ENCODE measurements at regions not wholly inside any gene's neighbourhood (a gene's known extent, or its start where the extent isn't known, plus 50 kb on each side); places are given as distances from the start of the nearest gene placed in this dataset.

- no peak for DNase-seq
Measured at GRCh38 chr20:12395353-12395752, 477.7 kb downstream of the BTBD3 start.

DNA sequence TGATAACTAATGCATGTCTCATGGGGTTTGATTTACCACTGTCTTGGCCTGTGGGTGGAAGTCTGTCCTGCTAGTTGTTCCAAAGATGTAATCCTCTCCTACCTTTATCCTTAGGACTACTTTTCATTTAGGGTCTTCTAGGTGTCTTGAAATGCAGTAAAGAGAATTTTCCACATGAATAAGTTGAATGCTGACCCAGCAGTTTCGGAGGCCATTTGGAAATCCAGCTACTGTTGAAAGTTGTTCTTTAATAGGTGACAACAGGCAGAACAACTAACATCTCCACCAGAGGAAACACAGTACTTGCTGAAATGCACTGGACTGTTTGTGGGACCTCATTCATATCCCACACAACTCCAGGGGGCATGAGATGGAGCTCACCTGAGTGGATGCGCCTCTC is 478.1 kb downstream of the BTBD3 start:
- DNase-seq, result no peak

DNA sequence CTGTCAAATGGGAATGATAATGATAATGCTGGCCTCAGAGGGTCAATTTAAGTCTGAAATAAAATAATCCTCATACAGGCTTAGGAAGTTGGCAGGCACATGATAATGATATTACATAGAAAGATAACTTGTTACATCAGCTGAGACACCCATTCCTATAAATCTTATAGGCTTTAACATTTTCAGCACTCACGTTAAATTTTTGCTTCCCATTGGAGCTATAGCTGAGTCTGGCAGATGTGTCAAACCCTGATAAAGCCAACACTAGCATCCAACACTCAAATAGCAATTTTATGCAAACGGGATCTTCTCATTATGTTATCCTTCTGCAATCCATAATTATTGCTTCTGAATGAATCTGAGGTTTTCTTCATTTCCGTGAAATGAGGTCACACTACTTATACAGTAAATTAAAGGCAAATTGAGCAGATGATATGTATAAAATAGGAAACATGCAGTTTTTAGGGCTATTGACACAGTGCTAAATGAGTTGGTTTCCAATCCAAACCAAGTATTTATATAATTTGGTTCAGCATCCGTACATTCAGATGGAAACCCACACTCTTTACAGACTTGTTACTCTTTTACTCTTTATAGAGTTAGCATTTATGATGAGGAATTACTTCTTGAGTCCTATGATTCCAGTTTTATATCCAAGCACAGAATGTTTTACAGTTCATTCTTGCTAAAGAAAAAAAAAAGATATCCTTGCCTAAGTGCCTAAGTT is 481.6 kb downstream of the BTBD3 start:
- DNase-seq, result no peak

- DNase-seq, result no peak
Measured at GRCh38 chr20:12404941-12405340, 487.2 kb downstream of the BTBD3 start.

- no peak for DNase-seq
Measured at GRCh38 chr20:12406978-12407377, 489.3 kb downstream of the BTBD3 start.

DNA sequence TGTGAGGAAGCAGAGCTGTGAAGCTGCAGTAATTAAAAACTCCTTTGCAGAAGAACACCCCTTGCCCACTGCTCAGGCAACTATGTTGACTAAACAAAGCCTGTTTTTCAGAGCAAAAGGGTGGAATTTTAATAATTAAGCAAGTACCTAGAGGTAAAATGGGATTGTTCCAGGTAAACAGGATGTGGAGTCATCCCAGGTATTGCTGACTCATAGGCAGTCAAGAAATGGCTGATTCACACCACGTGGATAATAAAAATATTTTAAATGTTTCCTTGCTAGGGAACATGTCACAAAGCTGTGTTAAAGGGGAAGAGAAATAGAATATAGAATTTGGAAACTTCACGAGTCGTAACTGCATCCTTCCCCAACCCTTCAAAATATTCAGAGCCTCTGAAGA is 491.8 kb downstream of the BTBD3 start:
- DNase-seq, result no peak

DNA sequence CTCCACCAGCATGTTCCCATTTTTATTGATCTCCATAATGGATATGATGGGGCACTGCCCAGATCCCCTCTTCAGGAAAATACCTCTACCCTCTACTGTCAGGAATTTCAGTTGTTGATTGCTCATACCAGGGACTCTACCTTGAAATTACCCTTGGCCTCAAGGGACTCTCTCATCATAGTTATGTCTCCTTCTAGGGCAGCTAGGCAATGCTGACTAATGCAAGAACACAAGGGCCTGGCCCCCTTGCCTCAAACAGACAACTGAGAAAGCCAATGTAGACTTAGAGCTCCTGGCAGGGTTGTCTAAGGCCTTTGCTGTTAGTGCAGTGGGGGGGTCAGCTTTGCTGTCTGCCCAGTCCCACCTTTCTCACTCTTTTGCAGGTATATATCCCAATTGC is 493.1 kb downstream of the BTBD3 start:
- no peak for DNase-seq

- DNase-seq, result no peak
Measured at GRCh38 chr20:12411246-12411940, 493.7 kb downstream of the BTBD3 start.

DNA sequence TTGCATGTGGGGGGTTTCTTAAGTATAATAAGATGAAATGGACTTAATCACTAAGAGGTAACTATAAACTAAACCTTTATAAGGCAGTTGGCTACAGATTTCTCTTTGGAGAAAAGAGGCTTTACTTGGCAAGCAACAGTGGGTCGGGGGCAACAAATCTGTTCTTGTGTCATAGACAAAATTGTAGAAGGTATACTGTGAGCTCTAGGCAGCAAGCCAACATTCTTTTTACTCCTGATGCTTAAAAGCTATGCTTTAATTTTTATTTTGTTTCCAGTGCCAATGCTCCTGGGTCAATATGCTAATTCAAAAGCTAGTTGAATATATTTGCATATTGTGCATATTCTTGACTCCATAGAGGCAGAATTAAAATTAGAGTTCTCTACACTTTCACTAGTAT is 495.4 kb downstream of the BTBD3 start:
- no peak for DNase-seq

GRCh38 chr20:12414446-12415274 is 497.0 kb downstream of the BTBD3 start:
- no peak for DNase-seq

GRCh38 chr20:12416281-12416680 is 498.6 kb downstream of the BTBD3 start:
- DNase-seq, result no peak

DNA sequence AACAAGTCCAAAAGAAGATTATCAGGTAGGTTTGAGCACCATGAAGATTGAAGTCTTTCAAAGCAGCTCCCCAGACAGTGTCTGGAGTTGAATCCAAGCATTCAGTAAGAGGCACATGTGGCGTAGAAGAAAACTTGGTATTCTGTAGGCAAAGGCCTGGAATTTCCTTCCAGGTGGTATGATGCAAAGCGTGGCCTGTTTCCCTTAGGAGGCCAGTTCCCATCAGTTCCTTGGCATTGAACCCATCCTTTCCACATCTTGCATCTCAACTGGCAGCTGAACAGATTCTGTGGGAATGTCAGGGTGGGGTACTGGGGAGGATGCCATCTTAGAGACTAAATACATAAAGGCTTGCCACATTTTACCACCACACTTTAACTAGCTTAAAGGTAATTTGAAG is 516.0 kb downstream of the BTBD3 start:
- no peak for DNase-seq

DNA sequence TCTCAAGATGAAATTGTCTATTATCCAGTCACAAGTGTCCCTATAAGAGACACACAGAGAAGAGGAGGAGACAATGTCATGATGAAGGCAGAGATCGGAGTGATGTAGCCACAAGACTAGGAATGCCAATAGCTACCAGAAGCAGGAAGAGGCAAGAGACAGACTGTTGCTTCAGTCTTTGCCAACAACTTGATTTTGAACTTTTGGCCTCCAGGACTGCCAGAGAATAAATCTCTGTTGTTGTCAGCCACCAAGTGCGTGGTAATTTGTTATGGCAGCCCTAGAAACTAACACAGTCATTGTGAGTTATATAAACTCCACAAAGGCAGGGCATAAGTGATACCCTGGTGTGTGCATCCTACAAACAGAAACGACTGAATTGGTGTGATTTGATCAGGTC is 517.0 kb downstream of the BTBD3 start:
- no peak for DNase-seq

GRCh38 chr20:12435268-12435667 is 517.6 kb downstream of the BTBD3 start:
- no peak for DNase-seq

GRCh38 chr20:12453711-12454110 is 536.0 kb downstream of the BTBD3 start:
- no peak for DNase-seq

- DNase-seq, result no peak
Measured at GRCh38 chr20:12455148-12455547, 537.5 kb downstream of the BTBD3 start.

GRCh38 chr20:12458241-12458640 is 540.5 kb downstream of the BTBD3 start:
- no peak for DNase-seq

DNA sequence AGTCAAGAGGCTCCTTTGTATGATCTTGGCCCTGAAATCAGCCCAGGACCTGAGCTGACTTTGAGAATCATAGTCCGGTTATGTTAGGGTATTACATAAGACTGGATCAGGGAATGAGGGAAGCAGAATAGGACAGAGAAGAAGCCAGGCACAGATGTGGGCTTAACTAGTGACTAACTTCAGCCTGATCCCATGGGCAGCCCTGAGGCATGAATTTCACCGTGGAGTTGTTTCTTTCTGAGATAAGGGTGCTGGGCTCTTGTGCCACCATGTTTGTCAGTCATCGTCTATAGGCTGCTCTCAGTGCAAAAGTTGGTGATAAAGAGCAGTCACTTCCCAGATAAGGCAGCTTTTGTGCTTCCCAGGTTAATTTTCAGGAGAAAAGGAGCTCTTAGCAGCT is 544.7 kb upstream of the SPTLC3 start:
- no peak for DNase-seq

DNA sequence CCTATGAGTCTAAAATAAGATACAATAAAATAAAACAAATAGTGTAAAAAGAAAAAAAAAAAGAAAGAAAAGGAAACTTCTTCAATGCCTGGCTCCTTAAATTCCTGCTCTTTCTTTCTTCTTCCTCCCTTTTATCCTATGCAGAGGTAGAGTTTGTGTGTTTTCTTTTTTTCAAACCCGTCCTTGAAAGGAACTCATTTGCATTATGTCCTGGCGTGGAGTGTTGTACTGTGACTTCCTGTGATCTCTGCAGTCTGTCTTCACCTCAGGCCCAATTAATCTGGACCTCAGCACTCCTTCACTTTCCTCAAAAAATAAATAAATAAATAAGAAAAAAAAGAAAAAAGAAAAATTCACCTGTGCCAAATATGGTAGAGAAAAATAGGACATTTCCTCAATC is 541.9 kb upstream of the SPTLC3 start:
- no peak for DNase-seq

DNA sequence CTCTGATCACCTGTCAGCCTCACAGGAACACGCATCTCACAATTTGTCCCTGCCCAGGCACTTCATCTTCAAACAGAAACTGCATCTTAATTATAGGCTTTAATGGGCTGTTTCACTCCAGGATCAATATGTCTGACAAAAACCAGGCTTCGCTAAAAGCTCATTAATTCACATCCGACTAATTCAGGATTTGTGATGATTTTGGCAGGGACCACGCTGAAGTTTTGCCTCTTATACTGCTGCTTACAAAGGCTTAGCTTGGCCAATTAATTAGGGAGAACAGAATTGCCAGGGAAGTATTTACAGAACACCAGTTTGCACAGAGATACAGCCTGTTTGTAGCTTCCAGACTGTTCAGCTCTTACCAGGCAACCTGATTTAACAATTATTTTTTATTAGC is 541.0 kb upstream of the SPTLC3 start:
- DNase-seq, result no peak

DNA sequence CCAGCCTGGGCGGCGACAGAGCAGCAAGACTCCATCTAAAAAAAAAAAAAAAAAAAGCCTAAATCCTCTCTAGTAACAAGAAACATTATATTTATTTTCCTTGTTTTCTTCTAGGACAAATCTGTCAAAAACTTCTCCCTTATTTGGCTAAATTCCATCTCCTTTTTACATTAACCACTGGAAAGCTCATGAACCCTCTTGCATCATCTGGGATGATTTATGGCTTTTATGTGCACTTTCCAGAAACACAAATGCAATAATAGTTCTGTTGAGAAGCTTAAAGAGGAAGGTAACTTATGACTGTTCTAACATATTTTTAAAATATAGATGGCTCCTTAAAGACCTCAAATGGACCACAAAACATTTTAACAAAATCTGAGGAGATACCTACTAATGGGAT is 526.1 kb upstream of the SPTLC3 start:
- no peak for DNase-seq

GRCh38 chr20:12502443-12502842 is 506.3 kb upstream of the SPTLC3 start:
- DNase-seq, result no peak

GRCh38 chr20:12504779-12505178 is 504.0 kb upstream of the SPTLC3 start:
- DNase-seq, result no peak

DNA sequence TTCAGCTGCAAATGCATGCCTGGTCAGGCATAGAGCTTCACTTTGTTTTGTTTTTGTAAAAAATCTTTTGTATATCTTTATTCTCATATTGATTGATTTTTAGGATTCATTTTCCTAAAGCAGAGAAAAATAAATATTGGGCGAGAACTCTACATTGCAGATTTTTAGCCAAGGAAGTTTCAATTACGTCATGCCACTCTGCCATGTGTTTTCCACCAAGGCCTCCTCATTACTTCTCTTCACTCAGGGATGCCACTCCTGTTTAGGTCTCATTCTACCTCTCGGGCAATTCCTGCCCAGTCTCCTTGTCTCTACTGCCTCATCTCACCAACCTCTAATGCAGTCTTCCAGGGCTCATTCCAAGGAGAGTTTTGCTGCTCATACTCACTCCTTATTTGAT is 497.3 kb upstream of the SPTLC3 start:
- no peak for DNase-seq

Measured in CD4-positive, alpha-beta T cell treated with Interleukin-21 for 1 hour (primary cell).